GM21786 (cell line): ENCODE measurements at regions not wholly inside any gene's neighbourhood (a gene's known extent, or its start where the extent isn't known, plus 50 kb on each side); places are given as distances from the start of the nearest gene placed in this dataset.

Experiments used
- ATAC-seq: cut with Tn5 transposase; IDR thresholded peaks from one replicate; pipeline ENCODE4 v1.9.1; 2021; ENCODE audit not compliant: unreplicated experiment

DNA sequence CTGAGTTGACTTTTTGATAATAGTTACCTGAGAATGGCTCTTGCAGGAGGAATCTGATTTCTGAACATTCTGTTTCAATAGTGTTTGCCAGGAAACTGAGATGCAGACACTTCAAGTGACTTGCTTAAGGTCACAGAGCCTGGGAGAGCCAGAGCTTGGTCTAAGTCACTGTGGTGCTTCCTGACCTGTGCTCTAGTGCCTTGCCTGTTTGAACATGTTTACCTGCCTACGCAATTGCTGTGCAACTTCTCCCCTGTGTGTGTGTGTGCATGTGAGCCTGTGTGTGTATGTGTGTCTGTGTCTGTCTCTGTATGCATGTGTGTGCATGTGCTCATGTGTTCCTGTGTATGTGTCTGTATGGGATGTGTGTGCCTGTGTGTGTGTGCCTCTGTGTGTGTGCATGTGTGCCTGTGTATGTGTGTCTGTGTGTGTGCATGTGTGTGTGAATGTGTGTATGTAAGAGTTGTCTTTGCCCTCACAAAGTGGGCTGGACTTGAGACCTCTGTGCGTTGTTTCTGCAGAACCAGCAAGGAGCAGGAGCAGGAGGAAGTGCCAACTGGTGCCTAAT is 185.8 kb downstream of the GADD45G start:
- no peak for ATAC-seq

DNA sequence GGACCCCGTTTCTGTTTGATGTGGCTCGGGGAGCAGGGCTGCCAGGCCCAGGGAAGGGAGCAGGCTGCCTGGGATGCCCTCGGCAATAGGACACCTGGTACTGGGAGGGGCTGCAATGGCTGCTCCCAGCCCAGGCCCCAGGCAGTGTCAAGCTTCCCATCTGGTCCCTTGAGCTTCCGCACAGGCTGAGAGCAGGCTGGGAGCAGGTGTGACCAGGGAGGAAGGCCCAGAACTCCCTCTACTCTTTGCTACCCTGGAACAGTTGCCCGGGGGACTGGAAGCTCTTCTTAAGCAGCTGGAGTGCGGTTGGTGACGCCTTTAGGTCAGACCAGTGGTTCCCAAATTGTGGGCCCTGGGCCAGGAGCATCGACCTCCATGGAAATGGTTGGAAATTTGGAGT is 186.9 kb downstream of the GADD45G start:
- no peak for ATAC-seq

DNA sequence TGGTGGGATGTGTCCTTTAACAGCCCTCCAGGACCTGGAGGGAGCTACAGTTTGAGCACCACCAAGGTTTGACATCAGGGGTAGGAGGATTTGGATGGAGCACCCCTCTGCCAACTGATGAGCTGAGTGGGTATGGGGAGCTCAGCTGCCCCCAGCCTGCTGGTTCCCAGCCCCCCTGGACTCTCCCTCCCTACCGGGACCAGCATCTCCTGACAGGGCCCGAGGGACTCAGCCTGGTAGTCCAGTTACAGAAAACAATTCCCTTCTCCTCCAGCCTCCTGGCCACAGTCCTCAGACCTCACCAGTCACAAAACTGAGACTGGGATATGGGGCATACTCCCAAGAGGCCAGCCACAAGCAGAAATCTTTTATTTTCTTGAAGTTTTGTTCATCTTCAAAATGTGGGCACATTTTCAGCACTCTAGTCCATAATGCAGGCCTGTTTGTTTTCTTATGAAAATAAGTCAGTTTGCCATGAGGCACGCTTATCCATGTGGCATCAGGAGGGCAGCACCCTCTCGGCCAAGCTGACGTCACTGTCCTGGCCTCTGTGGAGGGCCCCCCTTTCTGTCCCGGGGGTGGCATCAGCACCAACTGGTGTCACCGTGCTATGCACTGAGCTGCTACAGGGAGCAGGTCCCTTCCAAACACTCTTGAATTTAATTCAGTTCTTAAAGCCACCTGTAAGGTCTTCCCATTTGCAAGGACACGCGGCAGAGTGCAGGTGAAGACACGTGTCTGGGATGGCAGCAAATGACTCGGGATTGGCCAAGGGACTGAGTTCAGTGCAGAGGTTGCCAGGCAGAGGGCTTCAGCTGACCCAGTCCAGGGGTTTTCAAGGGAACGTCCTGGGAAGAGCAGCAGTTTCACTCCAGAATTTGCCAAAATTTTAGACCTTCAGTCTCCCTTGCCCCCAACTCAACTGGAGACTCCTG is 187.6 kb downstream of the GADD45G start:
- no peak for ATAC-seq

DNA sequence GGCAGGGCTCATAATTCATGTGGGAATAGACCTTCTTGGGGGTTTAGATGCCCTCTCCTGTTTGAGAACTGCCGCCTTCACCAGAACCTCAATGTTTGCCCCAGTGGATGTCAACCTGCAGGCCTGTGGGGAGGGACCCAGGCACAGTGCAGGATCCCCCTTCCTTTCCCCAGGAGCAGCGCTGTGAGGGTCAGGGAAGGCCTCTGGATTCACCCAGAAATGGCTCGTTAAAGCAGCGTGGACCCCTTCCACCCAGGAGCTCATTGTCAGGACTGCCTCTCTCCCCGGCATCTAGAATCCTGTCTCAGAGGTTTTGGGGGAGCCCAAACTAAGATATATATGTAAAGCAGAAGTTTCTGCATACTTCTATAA is 188.3 kb downstream of the GADD45G start:
- ATAC-seq, result no peak

DNA sequence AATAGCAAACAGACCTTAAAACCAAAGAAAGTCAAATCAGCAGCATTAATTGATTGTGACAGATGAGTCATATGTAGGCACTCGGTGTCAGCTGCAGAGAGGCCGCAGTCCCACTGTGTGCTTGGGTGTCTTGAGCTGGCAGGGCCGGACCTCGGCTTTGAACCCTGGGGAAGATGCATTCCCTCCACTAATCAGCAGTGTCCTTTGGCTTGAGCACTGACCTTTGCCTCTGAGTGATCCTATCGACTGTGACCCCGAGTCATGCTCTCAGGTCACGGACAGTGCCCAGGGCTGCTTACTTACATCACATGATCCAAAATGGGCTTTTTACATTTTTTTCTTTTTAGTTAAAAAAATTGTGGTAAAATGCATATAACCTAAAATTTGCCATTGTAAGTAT is 188.7 kb downstream of the GADD45G start:
- ATAC-seq, result no peak

DNA sequence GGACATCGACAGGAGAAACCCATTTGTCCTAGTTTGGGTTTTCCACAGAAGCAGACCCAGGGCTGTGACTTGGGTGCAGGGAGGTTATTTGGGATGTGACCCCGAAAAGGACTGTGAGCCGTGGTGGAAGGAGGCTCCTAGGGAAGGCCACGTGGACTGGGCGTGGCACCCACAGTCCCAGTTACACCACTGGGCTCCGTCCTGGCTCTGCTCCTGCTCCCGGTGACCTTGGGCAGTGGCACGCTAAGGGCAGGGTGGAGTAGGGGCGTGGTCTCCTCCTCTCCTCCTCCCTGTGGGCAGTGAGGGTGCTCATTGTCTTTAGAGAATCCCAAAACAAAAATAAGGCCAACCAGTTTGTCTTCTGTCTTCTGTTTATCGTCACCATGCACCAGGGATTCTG is 190.1 kb downstream of the GADD45G start:
- no peak for ATAC-seq

DNA sequence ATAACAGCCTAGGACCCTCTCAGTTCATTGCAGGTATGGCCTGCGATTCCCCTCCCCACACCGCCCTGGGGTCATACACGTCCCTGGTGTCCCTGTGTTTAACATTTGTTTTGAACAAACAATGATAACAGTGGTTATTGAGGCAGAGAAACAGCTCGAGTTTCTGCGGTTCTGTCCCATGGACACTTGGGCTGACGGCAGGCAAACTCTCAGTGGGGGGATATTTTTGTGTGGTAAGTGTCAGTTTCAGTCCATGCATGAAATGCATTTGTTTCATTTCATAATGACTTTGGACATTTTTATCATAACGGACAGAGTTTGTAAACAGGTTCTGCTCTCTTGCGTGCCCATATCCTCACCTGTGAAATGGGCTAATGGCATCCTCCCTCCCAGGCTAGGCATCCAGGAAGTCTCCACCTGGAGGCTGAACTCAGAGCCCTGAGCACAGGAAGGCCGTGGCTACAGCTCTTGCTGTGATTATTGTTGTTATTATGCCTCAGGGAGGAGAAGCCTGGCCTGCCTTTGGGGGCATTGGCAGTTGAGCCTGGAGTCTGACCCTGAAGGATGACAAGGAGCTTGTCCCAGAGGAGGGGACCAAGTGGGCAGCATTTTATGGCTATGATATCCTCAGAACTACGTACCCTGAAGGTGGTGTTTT is 190.9 kb downstream of the GADD45G start:
- ATAC-seq, result no peak

DNA sequence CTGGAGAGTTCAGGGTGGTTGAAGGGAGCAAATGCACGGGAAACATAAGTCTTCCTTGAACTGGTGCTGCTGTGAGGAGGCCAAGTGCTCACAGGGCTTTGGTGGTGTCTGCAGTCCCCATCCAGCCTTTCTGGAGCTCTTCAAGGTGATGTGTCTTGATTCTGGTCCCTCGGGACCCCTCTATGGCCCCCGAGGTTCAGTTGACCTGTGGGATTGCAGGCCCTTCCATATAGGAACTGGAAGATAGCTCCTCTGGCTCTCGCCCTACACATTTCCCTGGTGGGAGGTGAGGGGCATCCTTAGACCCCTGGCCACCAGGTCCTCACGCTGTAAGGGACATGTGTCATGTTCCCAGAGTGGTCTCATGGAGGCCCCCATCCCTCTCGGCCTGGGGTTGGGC is 191.8 kb downstream of the GADD45G start:
- ATAC-seq, result no peak

DNA sequence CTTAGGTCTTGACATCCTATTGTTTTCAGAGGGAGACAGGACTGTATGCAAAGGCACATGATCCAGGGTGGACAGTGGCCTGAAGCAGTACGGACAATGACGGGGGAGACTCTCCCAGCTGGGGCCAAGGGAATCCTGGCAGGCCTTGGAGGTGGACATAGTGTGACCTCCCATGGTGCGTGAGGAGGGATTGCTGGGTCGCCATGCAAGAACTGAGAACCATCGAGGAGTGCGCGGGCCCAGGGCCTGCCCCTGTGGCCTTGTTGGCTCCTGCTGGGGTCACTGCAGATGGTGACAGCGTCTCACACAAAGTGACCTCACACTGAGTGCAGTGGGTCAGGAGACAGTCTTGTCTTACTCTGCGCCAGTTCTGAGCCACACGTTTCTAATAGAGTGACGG is 192.4 kb downstream of the GADD45G start:
- no peak for ATAC-seq

DNA sequence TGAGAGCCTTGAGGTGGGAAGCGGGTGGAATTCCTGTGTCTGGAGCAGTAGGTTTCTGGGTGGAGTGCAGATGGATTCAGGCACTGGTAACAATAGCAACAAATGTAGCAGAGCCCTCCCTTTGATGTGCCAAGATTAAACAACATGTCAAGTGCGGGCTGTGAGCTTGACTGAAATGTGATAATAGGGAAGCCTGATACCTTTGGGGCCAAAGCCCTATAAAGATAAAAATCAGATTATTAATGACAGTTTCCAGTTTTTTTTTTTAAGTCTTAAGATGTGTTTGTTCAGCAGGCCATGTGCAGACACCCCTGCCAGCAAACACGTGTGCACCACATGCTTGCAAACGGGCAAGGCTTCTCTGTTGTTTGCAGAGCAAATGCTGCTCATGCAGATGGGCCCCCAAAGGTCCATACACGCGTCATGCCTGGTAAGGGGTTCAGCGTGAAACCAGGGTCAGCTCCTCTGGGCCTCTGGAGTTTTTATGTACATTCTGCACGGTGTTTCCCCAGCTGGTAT is 193.2 kb downstream of the GADD45G start:
- no peak for ATAC-seq

DNA sequence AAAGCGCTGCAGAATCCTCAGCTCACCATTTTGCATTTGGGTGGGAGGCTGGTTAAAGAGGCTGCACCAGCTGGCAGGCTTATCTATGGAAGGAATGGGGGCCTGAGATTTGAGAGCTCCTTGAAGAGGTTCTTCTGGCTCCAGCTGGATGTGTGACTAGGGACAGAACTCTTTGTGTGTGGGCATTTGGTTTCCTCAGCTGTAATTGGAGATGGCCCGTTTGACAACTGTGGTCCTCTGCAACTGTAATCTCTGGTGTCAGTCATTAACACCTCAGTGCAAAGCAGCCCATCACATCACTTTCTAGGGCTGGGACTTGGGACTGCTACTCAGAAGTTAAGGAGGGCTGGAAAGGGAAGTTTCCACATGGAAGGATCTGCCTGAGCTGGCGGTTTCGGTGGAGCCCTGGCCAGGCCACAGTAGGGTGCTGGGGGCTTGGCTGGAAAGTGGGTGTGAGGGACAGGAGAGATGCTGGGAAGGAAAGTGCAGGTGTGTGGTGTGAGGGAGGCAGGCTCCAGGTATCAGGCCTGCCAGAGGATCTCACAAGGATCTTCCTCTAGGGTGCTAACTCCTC is 193.8 kb downstream of the GADD45G start:
- no peak for ATAC-seq

DNA sequence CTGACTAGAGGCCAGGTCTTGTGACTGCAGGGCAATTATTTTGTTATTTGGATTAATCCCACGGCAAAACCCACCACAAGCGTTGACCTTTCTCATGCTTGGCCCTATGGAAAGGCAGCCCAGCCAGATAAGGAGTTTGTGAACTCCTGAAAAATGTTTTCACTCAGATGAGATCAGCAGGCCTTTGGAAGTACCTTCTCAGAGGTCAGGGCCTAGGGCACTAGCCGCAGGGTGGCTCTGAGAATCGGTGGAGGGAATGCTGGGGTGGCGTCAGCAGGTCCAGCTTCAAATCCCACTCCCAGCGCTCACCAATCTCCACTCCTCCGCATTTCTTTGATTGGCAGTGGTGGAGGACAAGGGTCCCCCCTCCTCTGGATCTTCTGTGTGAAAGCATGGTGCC is 194.4 kb downstream of the GADD45G start:
- no peak for ATAC-seq

DNA sequence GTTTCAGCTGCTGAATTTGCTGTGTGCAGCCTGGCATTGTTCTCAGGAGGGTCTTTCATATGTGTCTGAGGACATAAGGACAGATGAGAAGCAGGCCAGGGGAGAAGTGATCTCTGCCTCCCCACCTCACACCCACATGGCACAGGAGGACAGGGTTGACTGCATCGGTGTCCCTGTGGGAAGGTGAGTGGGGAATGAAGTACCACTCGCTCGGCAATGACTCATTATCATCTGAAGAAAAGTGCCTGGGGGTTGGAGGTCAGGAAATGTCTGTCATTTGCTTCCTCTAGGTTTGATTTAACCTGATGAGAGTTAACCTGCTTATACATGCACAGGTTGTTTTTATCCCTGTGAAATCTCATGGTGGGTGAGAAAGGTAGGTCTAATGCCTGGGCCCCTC is 195.0 kb downstream of the GADD45G start:
- no peak for ATAC-seq

DNA sequence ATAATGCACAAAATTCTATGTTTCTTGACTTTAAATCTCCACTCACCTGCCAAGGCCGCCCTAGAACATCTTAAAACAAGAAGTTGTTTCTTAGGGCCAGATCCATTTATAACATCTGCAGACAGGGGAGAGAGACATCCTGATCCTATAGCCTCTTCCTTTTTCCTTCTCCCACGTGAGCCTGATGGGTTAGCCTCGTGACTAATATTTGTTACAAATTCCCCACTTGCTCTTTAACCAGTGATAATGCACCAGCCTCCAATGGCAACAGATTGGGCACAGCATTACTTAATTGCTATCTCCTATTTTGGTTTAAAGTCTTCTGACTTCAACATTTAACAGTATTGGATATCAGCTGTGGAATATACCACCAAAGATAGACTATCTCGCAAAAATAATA is 196.5 kb downstream of the GADD45G start:
- no peak for ATAC-seq

DNA sequence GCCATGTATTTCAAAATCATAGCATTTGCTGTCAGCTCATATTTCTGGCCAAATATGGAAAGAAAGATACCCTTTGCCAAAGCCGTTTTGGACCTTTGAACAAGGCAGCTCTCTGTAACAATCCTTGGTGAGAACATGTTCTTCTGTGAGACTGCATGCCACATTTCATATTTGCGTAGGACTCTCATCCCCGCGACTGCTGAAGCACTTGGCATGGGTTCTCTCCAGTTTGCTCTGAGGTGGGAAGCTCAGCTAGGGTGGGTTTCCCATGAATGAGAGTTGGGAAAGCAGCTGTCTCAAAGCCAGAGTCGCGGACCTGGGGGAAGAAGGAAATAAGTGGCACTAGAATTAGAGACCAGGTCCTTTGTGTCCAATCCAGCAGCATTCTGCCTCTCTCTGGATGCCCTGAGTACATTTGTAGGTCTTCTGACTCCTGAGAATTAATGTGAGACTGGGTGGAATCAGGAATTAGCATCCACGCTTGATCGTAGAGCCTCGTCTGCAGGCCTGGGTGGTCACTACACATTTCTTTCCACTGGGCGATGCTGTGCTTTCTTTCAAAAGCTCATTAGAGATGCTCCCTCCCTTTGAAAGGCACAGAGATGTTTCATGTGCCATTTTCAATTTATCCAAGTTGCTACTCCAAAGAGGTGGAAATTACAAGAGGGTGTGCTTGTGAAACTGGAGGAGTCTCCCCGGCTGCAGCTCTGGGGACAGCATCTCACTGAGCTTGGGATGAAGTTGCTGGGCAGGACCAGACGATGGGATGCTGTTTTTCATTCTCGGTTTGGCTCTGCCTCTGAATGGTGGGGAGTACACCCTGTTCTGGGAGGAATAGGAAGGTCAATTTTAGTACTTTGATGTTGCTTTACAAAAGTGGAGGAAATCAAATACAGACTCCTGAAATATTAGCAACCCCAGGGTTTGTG is 197.2 kb downstream of the GADD45G start:
- ATAC-seq, result no peak

DNA sequence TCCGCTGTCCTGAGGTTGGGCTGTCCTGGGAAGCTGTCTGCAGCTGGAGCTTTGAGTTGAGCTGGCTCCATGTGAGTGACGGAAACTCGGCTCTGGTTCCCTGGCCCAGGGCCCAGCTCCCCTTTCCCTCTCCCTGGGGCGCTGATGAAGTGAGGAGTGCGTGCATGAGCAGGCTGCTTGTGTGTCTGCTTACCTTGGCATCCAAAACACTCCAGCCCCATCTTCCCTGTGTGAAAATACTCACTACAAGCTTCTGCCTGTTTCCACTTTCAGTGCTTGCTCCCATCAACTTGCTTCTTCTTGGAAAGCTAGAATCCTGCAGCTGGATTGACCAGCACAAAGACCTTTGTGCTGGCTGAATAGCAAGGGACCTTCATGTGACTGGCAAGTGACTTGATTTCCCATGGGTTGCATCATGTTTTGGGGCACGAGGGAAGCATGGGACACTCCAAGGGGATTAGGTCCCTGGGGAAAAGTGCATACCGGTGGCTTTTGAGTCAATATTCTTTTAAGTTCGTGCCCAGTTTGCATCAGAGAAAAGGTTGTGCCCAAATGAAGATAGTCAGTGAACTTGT is 198.1 kb downstream of the GADD45G start:
- no peak for ATAC-seq

DNA sequence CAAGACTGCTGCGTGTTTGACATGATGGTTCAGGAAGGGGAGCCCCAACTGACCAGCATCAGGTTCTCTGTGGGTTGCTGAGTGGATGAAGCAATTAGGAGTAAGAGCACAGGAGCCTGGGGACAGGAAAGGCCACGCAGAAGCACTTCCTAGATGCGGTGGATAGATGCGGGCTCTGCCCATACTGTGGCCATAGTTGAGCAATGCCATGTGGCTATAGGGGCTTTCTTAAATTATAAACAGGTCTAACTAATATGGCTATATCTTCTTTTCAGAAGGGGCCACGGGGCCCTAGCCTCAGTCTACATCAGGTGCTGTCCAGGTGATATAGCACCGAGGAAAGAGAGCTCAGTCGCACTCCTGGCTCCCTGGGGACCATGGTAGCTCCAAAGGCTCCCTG is 198.6 kb downstream of the GADD45G start:
- ATAC-seq, result no peak

DNA sequence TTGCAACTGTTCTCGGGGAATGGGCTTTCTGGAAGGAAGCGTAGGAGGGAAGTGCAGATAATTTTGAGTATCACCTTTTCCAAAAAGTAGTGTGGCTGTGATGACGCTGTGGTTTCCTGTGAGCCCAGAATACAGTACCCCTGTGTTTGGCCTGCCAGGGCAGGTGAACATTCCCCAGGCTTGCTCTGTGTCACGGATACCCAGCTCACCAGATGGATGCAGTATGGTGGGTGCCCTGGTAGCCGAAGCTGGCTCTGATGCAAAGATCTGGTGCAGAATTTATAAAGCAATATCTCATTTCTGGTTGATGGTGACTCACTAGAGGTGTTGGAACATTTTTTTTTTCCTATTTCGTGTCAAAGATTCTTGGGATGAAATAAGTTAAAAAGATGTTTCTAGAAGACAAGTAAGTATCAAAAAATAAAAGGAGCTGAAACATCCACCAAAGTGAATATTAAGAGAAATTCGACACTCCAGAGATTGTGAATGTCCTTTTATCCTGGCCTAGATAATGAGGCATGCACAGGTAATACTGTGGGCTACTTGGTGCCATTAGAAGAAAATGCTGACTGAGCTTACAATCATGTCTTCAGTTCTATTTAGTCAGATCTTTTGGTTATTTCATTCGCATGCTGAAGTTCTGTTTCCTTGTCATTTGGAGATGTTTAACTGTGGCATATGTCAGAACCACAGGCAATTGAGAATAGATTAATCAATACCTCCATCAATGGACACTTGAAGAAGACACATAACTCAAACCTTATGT is 200.1 kb downstream of the GADD45G start:
- ATAC-seq, result no peak

DNA sequence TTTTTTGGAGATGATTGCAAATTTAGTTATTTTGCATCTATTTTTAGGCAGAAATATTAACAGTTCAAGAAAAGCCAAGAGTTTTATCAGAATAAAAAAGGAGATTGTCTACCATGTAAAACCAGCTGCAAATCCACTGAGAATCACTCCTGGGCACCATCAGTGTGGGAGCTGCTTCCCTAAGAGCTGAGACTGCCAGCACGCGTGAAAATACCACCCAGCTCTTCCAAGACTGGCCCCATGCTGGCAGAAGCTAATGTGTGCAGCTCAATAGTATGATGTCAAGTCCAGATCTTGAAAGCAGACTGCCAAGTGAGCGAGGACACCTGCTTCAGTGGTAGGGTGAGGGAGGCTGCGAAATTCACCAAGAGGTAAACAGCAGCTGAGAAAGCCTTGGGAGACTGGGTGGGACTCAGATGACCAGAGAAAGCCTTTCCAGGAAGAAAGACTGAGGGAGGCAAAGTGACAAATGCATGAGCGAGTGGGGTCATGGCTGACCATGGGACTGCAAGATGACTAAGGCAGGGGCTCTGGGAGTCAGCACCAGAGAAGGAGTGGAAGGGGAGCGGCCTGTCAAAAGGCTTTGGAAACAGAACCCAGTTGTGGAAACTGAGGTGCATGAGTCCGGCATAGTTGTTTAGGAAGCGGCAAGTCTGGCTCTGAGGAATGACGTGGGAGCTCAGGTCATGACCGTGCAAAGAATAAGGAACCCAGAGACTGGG is 200.9 kb downstream of the GADD45G start:
- no peak for ATAC-seq
